ENCODE measurements at regions not wholly inside any gene's neighbourhood (a gene's known extent, or its start where the extent isn't known, plus 50 kb on each side); places are given as distances from the start of the nearest gene placed in this dataset.

DNA sequence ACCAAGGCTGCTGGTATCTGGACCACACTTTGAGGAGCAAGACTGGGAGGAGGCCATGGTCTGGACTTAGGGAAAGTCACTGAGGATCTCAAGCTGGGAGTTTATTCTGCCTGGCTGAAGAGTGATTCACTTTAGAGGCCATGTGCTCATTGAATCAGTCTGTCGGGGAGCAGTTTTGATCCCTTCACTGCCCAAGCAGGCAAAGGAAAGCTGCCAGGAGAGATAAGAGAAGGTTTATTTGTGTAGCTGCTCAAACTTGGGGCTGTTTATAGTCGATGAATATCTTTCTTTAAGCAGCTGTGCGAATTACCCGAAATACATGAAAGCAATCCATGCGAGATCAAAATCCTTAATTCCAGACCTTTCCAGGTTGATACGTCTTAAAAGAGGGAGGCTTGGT is 544.4 kb upstream of the EEF2KMT start:
- Histone ChIP-seq H3K27me3 (ENCODE audit: low read length) (no peaks in the 10 kb centered on the region), H3K9me2 (replicated peaks; ENCODE audit: insufficient read depth, low read length) (no peaks in the 10 kb centered on the region), H2AFZ (ENCODE audit: low read depth, low read length, severe bottlenecking) (no peak overlapping the region), H3K79me2 (ENCODE audit: insufficient read depth, low read length) (no peaks in the 10 kb centered on the region), H3K9ac (ENCODE audit: low read length) (no peak overlapping the region), H4K20me1 (ENCODE audit: low read depth, low read length) (no peaks in the 10 kb centered on the region), H3K4me2 (ENCODE audit: low read depth, low read length, poor library complexity, severe bottlenecking) (no peak overlapping the region), H3K27ac (ENCODE audit: low read depth, low read length) (no peak overlapping the region), H3K9me3 (ENCODE audit: insufficient read depth, low read length) (no peaks in the 10 kb centered on the region), H3K36me3 (ENCODE audit: low read length) (no peaks in the 10 kb centered on the region), H3K4me3 (ENCODE audit: insufficient read depth, low read length, poor library complexity, severe bottlenecking) (no peak overlapping the region), H3F3A (ENCODE audit: insufficient read depth) (no peaks in the 10 kb centered on the region)
- TF ChIP-seq EZH2phosphoT487 (conservative IDR thresholded peaks at IDR 0.05; ENCODE audit: low read length), result no peak
- TF ChIP-seq, protein P1, sequence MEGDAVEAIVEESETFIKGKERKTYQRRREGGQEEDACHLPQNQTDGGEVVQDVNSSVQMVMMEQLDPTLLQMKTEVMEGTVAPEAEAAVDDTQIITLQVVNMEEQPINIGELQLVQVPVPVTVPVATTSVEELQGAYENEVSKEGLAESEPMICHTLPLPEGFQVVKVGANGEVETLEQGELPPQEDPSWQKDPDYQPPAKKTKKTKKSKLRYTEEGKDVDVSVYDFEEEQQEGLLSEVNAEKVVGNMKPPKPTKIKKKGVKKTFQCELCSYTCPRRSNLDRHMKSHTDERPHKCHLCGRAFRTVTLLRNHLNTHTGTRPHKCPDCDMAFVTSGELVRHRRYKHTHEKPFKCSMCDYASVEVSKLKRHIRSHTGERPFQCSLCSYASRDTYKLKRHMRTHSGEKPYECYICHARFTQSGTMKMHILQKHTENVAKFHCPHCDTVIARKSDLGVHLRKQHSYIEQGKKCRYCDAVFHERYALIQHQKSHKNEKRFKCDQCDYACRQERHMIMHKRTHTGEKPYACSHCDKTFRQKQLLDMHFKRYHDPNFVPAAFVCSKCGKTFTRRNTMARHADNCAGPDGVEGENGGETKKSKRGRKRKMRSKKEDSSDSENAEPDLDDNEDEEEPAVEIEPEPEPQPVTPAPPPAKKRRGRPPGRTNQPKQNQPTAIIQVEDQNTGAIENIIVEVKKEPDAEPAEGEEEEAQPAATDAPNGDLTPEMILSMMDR (IDR thresholded peaks at IDR 0.05; ENCODE audit: insufficient read depth, low read length, poor library complexity, severe bottlenecking), result no peak

DNA sequence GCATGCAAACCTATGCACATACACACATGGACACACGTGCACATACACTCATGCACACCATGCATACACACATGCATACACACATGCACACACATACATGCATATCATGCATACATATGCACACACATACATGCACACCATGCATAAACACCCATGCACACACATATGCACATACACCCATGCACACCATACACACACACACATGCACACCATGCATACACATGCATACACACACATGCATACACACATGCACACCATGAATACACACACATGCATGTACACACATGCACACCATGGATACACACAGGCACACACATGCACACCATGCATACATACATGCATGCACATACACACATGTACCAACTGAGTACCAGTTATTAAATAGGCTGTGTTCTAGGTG is 543.3 kb upstream of the EEF2KMT start:
- H3F3A ChIP-seq (ENCODE audit: insufficient read depth), result no peaks in the 10 kb centered on the region
- no peak overlapping the region for H2AFZ ChIP-seq (ENCODE audit: low read depth, low read length, severe bottlenecking)
- TF ChIP-seq EZH2phosphoT487 (conservative IDR thresholded peaks at IDR 0.05; ENCODE audit: low read length), result no peak
- TF ChIP-seq, protein P1 (IDR thresholded peaks at IDR 0.05; ENCODE audit: insufficient read depth, low read length, poor library complexity, severe bottlenecking), result no peak
- no peaks in the 10 kb centered on the region for H3K9me2 ChIP-seq (replicated peaks; ENCODE audit: insufficient read depth, low read length)
- no peaks in the 10 kb centered on the region for H3K36me3 ChIP-seq (ENCODE audit: low read length)
- H3K27ac ChIP-seq (ENCODE audit: low read depth, low read length), result no peak overlapping the region
- no peak overlapping the region for H3K4me2 ChIP-seq (ENCODE audit: low read depth, low read length, poor library complexity, severe bottlenecking)
- H3K79me2 ChIP-seq (ENCODE audit: insufficient read depth, low read length), result no peaks in the 10 kb centered on the region
- H3K9ac ChIP-seq (ENCODE audit: low read length), result no peak overlapping the region
- H3K9me3 ChIP-seq (ENCODE audit: insufficient read depth, low read length), result no peaks in the 10 kb centered on the region
- H4K20me1 ChIP-seq (ENCODE audit: low read depth, low read length), result no peaks in the 10 kb centered on the region
- H3K27me3 ChIP-seq (ENCODE audit: low read length), result no peaks in the 10 kb centered on the region
- H3K4me3 ChIP-seq (ENCODE audit: insufficient read depth, low read length, poor library complexity, severe bottlenecking), result no peak overlapping the region

DNA sequence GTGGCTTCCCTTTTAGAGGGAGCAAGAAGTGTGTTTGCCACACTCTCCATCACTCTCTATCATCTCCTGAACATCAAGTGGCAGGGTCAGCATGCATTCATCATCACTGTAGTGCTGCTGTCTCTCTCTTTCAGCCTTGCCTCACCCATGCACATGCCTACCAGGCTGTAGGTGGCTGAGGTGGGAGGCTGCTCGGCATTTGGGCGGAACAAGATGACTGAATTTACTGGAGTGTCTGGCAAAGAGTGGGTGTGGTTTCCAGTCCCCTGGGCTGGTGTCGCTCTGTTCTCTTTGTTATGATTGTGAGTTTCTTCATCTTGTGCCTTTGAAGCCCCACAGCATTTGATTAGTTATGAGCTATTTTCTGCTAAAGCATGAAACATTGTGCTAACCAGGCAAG is 541.9 kb upstream of the EEF2KMT start:
- no peak overlapping the region for H3K4me3 ChIP-seq (ENCODE audit: insufficient read depth, low read length, poor library complexity, severe bottlenecking)
- H3K9me2 ChIP-seq (replicated peaks; ENCODE audit: insufficient read depth, low read length), result no peaks in the 10 kb centered on the region
- H3K79me2 ChIP-seq (ENCODE audit: insufficient read depth, low read length), result no peaks in the 10 kb centered on the region
- TF ChIP-seq, protein P1 (IDR thresholded peaks at IDR 0.05; ENCODE audit: insufficient read depth, low read length, poor library complexity, severe bottlenecking), result no peak
- TF ChIP-seq EZH2phosphoT487 (conservative IDR thresholded peaks at IDR 0.05; ENCODE audit: low read length), result no peak
- no peaks in the 10 kb centered on the region for H3K9me3 ChIP-seq (ENCODE audit: insufficient read depth, low read length)
- H2AFZ ChIP-seq (ENCODE audit: low read depth, low read length, severe bottlenecking), result no peak overlapping the region
- H3K27me3 ChIP-seq (ENCODE audit: low read length), result no peaks in the 10 kb centered on the region
- no peaks in the 10 kb centered on the region for H3K36me3 ChIP-seq (ENCODE audit: low read length)
- H3K9ac ChIP-seq (ENCODE audit: low read length), result no peak overlapping the region
- no peak overlapping the region for H3K4me2 ChIP-seq (ENCODE audit: low read depth, low read length, poor library complexity, severe bottlenecking)
- H3K27ac ChIP-seq (ENCODE audit: low read depth, low read length), result no peak overlapping the region
- no peaks in the 10 kb centered on the region for H4K20me1 ChIP-seq (ENCODE audit: low read depth, low read length)
- H3F3A ChIP-seq (ENCODE audit: insufficient read depth), result no peaks in the 10 kb centered on the region

All from SU-DHL-6 (cell line).